Stomach (tissue), 4 donors: ENCODE measurements at regions not wholly inside any gene's neighbourhood (a gene's known extent, or its start where the extent isn't known, plus 50 kb on each side); places are given as distances from the start of the nearest gene placed in this dataset.

Experiments
- EP300 ChIP-seq: sonication (generic); formaldehyde crosslinking; IDR thresholded peaks from one replicate; pipeline ENCODE4 v1.6.1; 2017; ENCODE audit warnings: antibody characterized with exemption
- POLR2A ChIP-seq, 4 donors: fragments of 450-650 bp; IDR thresholded peaks; one replicate each; pipeline ENCODE4 v1.6.1; 2016; ENCODE audit warnings: antibody characterized with exemption in 4 of 4, control low read depth in 2 of 4, mild to moderate bottlenecking in 1 of 4, moderate library complexity in 1 of 4
- POLR2AphosphoS5 ChIP-seq, 3 donors: sonication (generic); formaldehyde crosslinking; IDR thresholded peaks; one replicate each; pipeline ENCODE4 v1.6.1; 2016; ENCODE audit warnings: antibody characterized with exemption in 3 of 3
- TF ChIP-seq, protein P1 (sequence below), 7 experiments: fragments of 450-650 bp in 4 of 7; fragments of 200-600 bp in 3 of 7; sonication (generic) in 3 of 7; IDR thresholded peaks; one replicate each; pipeline ENCODE4 v1.5.1; 2016 to 2019; ENCODE audit warnings: antibody characterized with exemption in 7 of 7, control low read depth in 2 of 7, mild to moderate bottlenecking in 1 of 7

DNA sequence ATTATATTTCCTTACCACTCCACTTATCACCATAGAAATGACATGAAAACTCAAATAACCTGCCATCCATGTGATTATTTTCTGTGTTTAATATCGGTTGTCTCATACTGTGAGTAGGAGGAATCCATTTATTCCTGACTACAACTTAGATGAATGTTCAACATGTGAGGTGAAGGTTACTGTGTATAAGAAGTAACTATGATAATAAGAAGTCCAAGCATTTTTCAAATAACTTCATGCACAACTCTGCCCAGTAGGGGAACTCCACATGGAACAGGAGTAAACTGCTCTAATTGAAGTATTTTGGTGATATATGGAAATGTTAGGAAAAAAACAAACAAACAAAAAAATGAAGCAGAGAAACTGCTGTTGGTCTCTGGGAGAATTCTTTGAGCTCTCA, 447.5 kb upstream of the GRIN3A start:
- TF ChIP-seq, protein P1, sequence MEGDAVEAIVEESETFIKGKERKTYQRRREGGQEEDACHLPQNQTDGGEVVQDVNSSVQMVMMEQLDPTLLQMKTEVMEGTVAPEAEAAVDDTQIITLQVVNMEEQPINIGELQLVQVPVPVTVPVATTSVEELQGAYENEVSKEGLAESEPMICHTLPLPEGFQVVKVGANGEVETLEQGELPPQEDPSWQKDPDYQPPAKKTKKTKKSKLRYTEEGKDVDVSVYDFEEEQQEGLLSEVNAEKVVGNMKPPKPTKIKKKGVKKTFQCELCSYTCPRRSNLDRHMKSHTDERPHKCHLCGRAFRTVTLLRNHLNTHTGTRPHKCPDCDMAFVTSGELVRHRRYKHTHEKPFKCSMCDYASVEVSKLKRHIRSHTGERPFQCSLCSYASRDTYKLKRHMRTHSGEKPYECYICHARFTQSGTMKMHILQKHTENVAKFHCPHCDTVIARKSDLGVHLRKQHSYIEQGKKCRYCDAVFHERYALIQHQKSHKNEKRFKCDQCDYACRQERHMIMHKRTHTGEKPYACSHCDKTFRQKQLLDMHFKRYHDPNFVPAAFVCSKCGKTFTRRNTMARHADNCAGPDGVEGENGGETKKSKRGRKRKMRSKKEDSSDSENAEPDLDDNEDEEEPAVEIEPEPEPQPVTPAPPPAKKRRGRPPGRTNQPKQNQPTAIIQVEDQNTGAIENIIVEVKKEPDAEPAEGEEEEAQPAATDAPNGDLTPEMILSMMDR (IDR thresholded peaks at IDR 0.05), result no peak
- no peak for TF ChIP-seq POLR2A (IDR thresholded peaks at IDR 0.05)
- TF ChIP-seq EP300, result no peak
- TF ChIP-seq POLR2AphosphoS5 (IDR thresholded peaks at IDR 0.05), result no peak
